HepG2 (cell line): ENCODE measurements at regions not wholly inside any gene's neighbourhood (a gene's known extent, or its start where the extent isn't known, plus 50 kb on each side); places are given as distances from the start of the nearest gene placed in this dataset.

Source experiments
- ATAC-seq: fragments of 200-7000 bp; cut with Tn5 transposase; 3 replicates; pipeline ENCODE4 v1.9.1; 2020; ENCODE audit warnings: mild to moderate bottlenecking, moderate library complexity
- BruUV-seq: library from RNA; stranded (reverse); fragments of 400-500 nt; replicated peaks from 2 replicates; lab custom pipeline; 2021; lab: Mats Ljungman, UMichigan
- CTCF ChIA-PET: fragments of 300-600 bp; formaldehyde crosslinking; extraction: SDS; loops from one replicate; lab custom pipeline; 2021; ENCODE audit warnings: low total read pairs, inconsistent platforms, low intra/inter-chr PET ratio; lab: Yijun Ruan, JAX
- POLR2A ChIA-PET: fragments of 350-600 bp; sonication (Branson Sonifier 250); formaldehyde crosslinking; loops from one replicate; lab custom pipeline; 2020; ENCODE audit warnings: antibody characterized with exemption, inconsistent platforms; lab: Yijun Ruan, JAX
- DNase-seq: peaks from one replicate; pipeline ENCODE4 v3.0.0-alpha.2; 2015; ENCODE audit warnings: low spot score
- FAIRE-seq: peaks from 3 replicates; lab custom pipeline; 2011; peaks lifted over from hg19 to GRCh38; lab: Jason Lieb, UNC
- H2AFZ ChIP-seq: one replicate; pipeline ENCODE4 v1.6.1; 2011; ENCODE audit warnings: low read length, inconsistent platforms
- H3K27ac ChIP-seq: fragments of 300-600 bp; 3 replicates; pipeline ENCODE4 v1.8.0; 2011; ENCODE audit warnings: mixed run types, mild to moderate bottlenecking, mixed read lengths, low read length, inconsistent platforms; ENCODE audit not compliant: insufficient read depth; ENCODE audit errors: extremely low read length
- H3K27me3 ChIP-seq, 2 experiments: fragments of 200-600 bp in 1 of 2; 2 replicates in 1 of 2; 3 replicates in 1 of 2; pipeline versions ENCODE4 v1.6.0 to v1.8.0; 2011; ENCODE audit warnings: low read length in 2 of 2, mild to moderate bottlenecking in 2 of 2, moderate library complexity in 2 of 2, inconsistent platforms in 1 of 2; ENCODE audit not compliant: insufficient read depth in 2 of 2, control insufficient read depth in 1 of 2
- H3K36me3 ChIP-seq, 2 experiments: fragments of 200-600 bp in 1 of 2; replicated peaks in 1 of 2; 2 replicates in 1 of 2; 3 replicates in 1 of 2; pipeline versions ENCODE4 v1.5.1 to v1.8.0; 2011; ENCODE audit warnings: low read length in 2 of 2, inconsistent platforms in 1 of 2; ENCODE audit not compliant: insufficient read depth in 2 of 2, control insufficient read depth in 1 of 2
- H3K4me1 ChIP-seq: 2 replicates; pipeline ENCODE4 v1.5.1; 2012; ENCODE audit warnings: low read length, inconsistent platforms; ENCODE audit not compliant: insufficient read depth
- H3K4me2 ChIP-seq: 2 replicates; pipeline ENCODE4 v1.6.0; 2011; ENCODE audit warnings: low read depth, low read length, inconsistent platforms
- H3K4me3 ChIP-seq, 3 experiments: fragments of 200-600 bp in 1 of 3; sonication (generic), shearing (Covaris generic) in 1 of 3; replicated peaks in 1 of 3; 2 replicates each; pipeline ENCODE4 v1.5.1; 2011 to 2016; ENCODE audit warnings: low read length in 3 of 3, inconsistent platforms in 2 of 3, low read depth in 2 of 3, mild to moderate bottlenecking in 2 of 3, control low read depth in 1 of 3, mixed read lengths in 1 of 3; ENCODE audit not compliant: insufficient read depth in 1 of 3
- H3K79me2 ChIP-seq: one replicate; pipeline ENCODE4 v1.6.1; 2011; ENCODE audit warnings: low read length, inconsistent platforms; ENCODE audit not compliant: insufficient read depth
- H3K9ac ChIP-seq: 2 replicates; pipeline ENCODE4 v1.6.0; 2011; ENCODE audit warnings: mild to moderate bottlenecking, low read depth, low read length, inconsistent platforms; ENCODE audit not compliant: insufficient read depth
- H3K9me3 ChIP-seq: 2 replicates; pipeline ENCODE4 v1.5.1; 2012; ENCODE audit warnings: mild to moderate bottlenecking, low read length
- H4K20me1 ChIP-seq: 2 replicates; pipeline ENCODE4 v1.6.0; 2011; ENCODE audit warnings: inconsistent platforms, mild to moderate bottlenecking, low read length, moderate library complexity; ENCODE audit not compliant: insufficient read depth
- AGO1 ChIP-seq: fragments of 200-400 bp; formaldehyde crosslinking; IDR thresholded peaks from 2 replicates; pipeline ENCODE4 v1.6.1; 2017; ENCODE audit warnings: mild to moderate bottlenecking, low read depth, low read length, moderate library complexity; ENCODE audit not compliant: poor library complexity, severe bottlenecking
- BRD4 ChIP-seq: sonication (generic); formaldehyde crosslinking; IDR thresholded peaks from 2 replicates; pipeline ENCODE4 v1.4.0; 2020; ENCODE audit warnings: missing genetic modification reagents
- HOXA5 ChIP-seq: sonication (generic); formaldehyde crosslinking; IDR thresholded peaks from 2 replicates; pipeline ENCODE4 v1.4.0; 2020; ENCODE audit warnings: missing genetic modification reagents
- KDM1A ChIP-seq: IDR thresholded peaks from 2 replicates; pipeline ENCODE4 v1.6.1; 2016; ENCODE audit warnings: missing compliant biosample characterization
- MATR3 ChIP-seq: sonication (generic); formaldehyde crosslinking; IDR thresholded peaks from 2 replicates; pipeline ENCODE4 v1.4.0; 2020; ENCODE audit warnings: missing genetic modification reagents
- NFYC ChIP-seq: IDR thresholded peaks from 2 replicates; pipeline ENCODE4 v1.6.1; 2016; ENCODE audit warnings: missing genetic modification reagents, missing compliant biosample characterization
- SIX4 ChIP-seq: sonication (generic); formaldehyde crosslinking; IDR thresholded peaks from 2 replicates; pipeline ENCODE4 v1.4.0; 2020; ENCODE audit warnings: missing genetic modification reagents
- TFDP1 ChIP-seq: IDR thresholded peaks from 2 replicates; pipeline ENCODE4 v1.6.1; 2016; ENCODE audit warnings: missing compliant biosample characterization, missing genetic modification reagents, borderline replicate concordance
- ZBTB37 ChIP-seq: sonication (generic); formaldehyde crosslinking; IDR thresholded peaks from 2 replicates; pipeline ENCODE4 v1.4.0; 2020; ENCODE audit warnings: mild to moderate bottlenecking, missing genetic modification reagents
- ZFP90 ChIP-seq: sonication (generic); formaldehyde crosslinking; IDR thresholded peaks from 2 replicates; pipeline ENCODE4 v1.8.0; 2022; ENCODE audit warnings: missing genetic modification reagents, mild to moderate bottlenecking, inconsistent platforms, borderline replicate concordance
- ZNF552 ChIP-seq: sonication (generic); formaldehyde crosslinking; IDR thresholded peaks from 2 replicates; pipeline ENCODE4 v1.9.0; 2022; ENCODE audit warnings: missing genetic modification reagents, mild to moderate bottlenecking, borderline replicate concordance
- ZNF747 ChIP-seq: sonication (generic); formaldehyde crosslinking; IDR thresholded peaks from 2 replicates; pipeline ENCODE4 v1.8.1; 2023; ENCODE audit warnings: missing genetic modification reagents, mild to moderate bottlenecking, borderline replicate concordance
- in situ Hi-C: cut with HindIII; loops from 2 replicates; pipeline ENCODE4 v1.10.0; 2017; ENCODE audit warnings: low pct_unique_long_range_greater_than_20kb; ENCODE audit not compliant: extremely low pct_ligation_motif_present
- intact Hi-C: fragments of 100-400 bp; cut with micrococcal nuclease; formaldehyde crosslinking; loops from one replicate; pipeline ENCODE4 v1.10.0; 2022; ENCODE audit not compliant: unreplicated experiment

GRCh38 chr21:24276204-24276603 is 1331.1 kb downstream of the MRPL39 start:
- no peak for TF ChIP-seq ZBTB37
- TF ChIP-seq ZFP90 (CRISPR knock-in tag), result no peak
- TF ChIP-seq BRD4 (CRISPR knock-in tag), result no peak
- TF ChIP-seq AGO1, result no peak
- TF ChIP-seq MATR3 (CRISPR knock-in tag), result no peak
- TF ChIP-seq SIX4 (CRISPR knock-in tag), result no peak
- TF ChIP-seq HOXA5, result no peak
- no peak for TF ChIP-seq NFYC (CRISPR knock-in tag)
- no peak for TF ChIP-seq ZNF747 (CRISPR knock-in tag)
- no peak for TF ChIP-seq ZNF552 (CRISPR knock-in tag)
- no peak for TF ChIP-seq TFDP1
- TF ChIP-seq KDM1A (CRISPR knock-in tag), result no peak
- Histone ChIP-seq H3K36me3 (no peaks in the 10 kb centered on the region), H3K9ac (no peak overlapping the region), H3K4me2 (no peak overlapping the region), H3K27me3 (no peaks in the 10 kb centered on the region; a peak in 1 of 5 replicates), H3K9me3 (peaks cover 89% of the 10 kb centered on the region), H3K4me1 (no peaks in the 10 kb centered on the region), H4K20me1 (no peaks in the 10 kb centered on the region), H3K27ac (no peak overlapping the region), H3K4me3 (no peak overlapping the region), H3K79me2 (no peaks in the 10 kb centered on the region), H2AFZ (no peak overlapping the region)
- intact Hi-C loops, result no loop called here
- DNase-seq (no peak), ATAC-seq (no peak), FAIRE-seq (no peak)
- CTCF ChIA-PET, result no interaction called here
- in situ Hi-C loops, result no loop called here
- BruUV-seq, result no TSS peak
- POLR2A ChIA-PET, result no interaction called here
